ENCODE measurements at regions not wholly inside any gene's neighbourhood (a gene's known extent, or its start where the extent isn't known, plus 50 kb on each side); places are given as distances from the start of the nearest gene placed in this dataset.

- peaks cover 3% of the 10 kb centered on the region; the same call in 1 of the 2 replicates for H3K27me3 ChIP-seq (ENCODE audit: control insufficient read depth, low read length)
- H3K4me1 ChIP-seq (ENCODE audit: control insufficient read depth, low read length), result no peaks in the 10 kb centered on the region
- TF ChIP-seq EZH2phosphoT487 (IDR thresholded peaks at IDR 0.05; ENCODE audit: borderline replicate concordance, low read length) (no peak), CTCF (IDR thresholded peaks at IDR 0.05; ENCODE audit: low read depth, low read length, poor library complexity, severe bottlenecking) (no peak)
- no peaks in the 10 kb centered on the region for H3F3A ChIP-seq (ENCODE audit: control insufficient read depth, insufficient read depth)
- no peak overlapping the region for H3K4me2 ChIP-seq (ENCODE audit: low read length)
- H4K20me1 ChIP-seq (ENCODE audit: control insufficient read depth, insufficient read depth, low read depth, low read length), result no peaks in the 10 kb centered on the region
- no peaks in the 10 kb centered on the region for H3K9me3 ChIP-seq (ENCODE audit: control insufficient read depth, insufficient read depth, low read length)
- no peak overlapping the region for H3K27ac ChIP-seq (ENCODE audit: low read depth, low read length)
- no peaks in the 10 kb centered on the region for H3K9me2 ChIP-seq (replicated peaks; ENCODE audit: control insufficient read depth, low read length)
- H3K79me2 ChIP-seq (ENCODE audit: control insufficient read depth, low read length), result no peaks in the 10 kb centered on the region
- no peaks in the 10 kb centered on the region for H3K36me3 ChIP-seq (ENCODE audit: control insufficient read depth, low read length)
- H3K4me3 ChIP-seq (ENCODE audit: low read length), result no peak overlapping the region
These were observed 210.8 kb upstream of the ROPN1 start for GRCh38 chr3:124202754-124203153.

GRCh38 chr3:124203292-124203691 lies 211.4 kb upstream of the ROPN1 start:
- no peak overlapping the region for H3K27ac ChIP-seq (ENCODE audit: low read depth, low read length)
- no peaks in the 10 kb centered on the region for H3K9me2 ChIP-seq (replicated peaks; ENCODE audit: control insufficient read depth, low read length)
- H3K4me1 ChIP-seq (ENCODE audit: control insufficient read depth, low read length), result no peaks in the 10 kb centered on the region
- H4K20me1 ChIP-seq (ENCODE audit: control insufficient read depth, insufficient read depth, low read depth, low read length), result no peaks in the 10 kb centered on the region
- H3K9me3 ChIP-seq (ENCODE audit: control insufficient read depth, insufficient read depth, low read length), result no peaks in the 10 kb centered on the region
- H3F3A ChIP-seq (ENCODE audit: control insufficient read depth, insufficient read depth), result no peaks in the 10 kb centered on the region
- H3K27me3 ChIP-seq (ENCODE audit: control insufficient read depth, low read length), result peaks cover 3% of the 10 kb centered on the region; the same call in 1 of the 2 replicates
- no peaks in the 10 kb centered on the region for H3K79me2 ChIP-seq (ENCODE audit: control insufficient read depth, low read length)
- TF ChIP-seq CTCF (IDR thresholded peaks at IDR 0.05; ENCODE audit: low read depth, low read length, poor library complexity, severe bottlenecking) (no peak), EZH2phosphoT487 (IDR thresholded peaks at IDR 0.05; ENCODE audit: borderline replicate concordance, low read length) (no peak)
- no peak overlapping the region for H3K4me2 ChIP-seq (ENCODE audit: low read length)
- H3K4me3 ChIP-seq (ENCODE audit: low read length), result no peak overlapping the region
- H3K36me3 ChIP-seq (ENCODE audit: control insufficient read depth, low read length), result no peaks in the 10 kb centered on the region

- Histone ChIP-seq H3K9me2 (replicated peaks; ENCODE audit: control insufficient read depth, low read length) (no peaks in the 10 kb centered on the region), H3K4me1 (ENCODE audit: control insufficient read depth, low read length) (no peaks in the 10 kb centered on the region), H4K20me1 (ENCODE audit: control insufficient read depth, insufficient read depth, low read depth, low read length) (no peaks in the 10 kb centered on the region), H3K27ac (ENCODE audit: low read depth, low read length) (no peak overlapping the region), H3K4me3 (ENCODE audit: low read length) (no peak overlapping the region), H3K9me3 (ENCODE audit: control insufficient read depth, insufficient read depth, low read length) (no peaks in the 10 kb centered on the region), H3K79me2 (ENCODE audit: control insufficient read depth, low read length) (no peaks in the 10 kb centered on the region), H3K36me3 (ENCODE audit: control insufficient read depth, low read length) (no peaks in the 10 kb centered on the region), H3F3A (ENCODE audit: control insufficient read depth, insufficient read depth) (no peaks in the 10 kb centered on the region), H3K4me2 (ENCODE audit: low read length) (no peak overlapping the region), H3K27me3 (ENCODE audit: control insufficient read depth, low read length) (peaks cover 3% of the 10 kb centered on the region; the same call in 1 of the 2 replicates)
- no peak for TF ChIP-seq EZH2phosphoT487 (IDR thresholded peaks at IDR 0.05; ENCODE audit: borderline replicate concordance, low read length)
- TF ChIP-seq CTCF (IDR thresholded peaks at IDR 0.05; ENCODE audit: low read depth, low read length, poor library complexity, severe bottlenecking), result no peak
These were observed 214.5 kb upstream of the ROPN1 start for GRCh38 chr3:124206225-124207055.

Data from DOHH2 (cell line).